B cell (primary cell): ENCODE measurements at regions not wholly inside any gene's neighbourhood (a gene's known extent, or its start where the extent isn't known, plus 50 kb on each side); places are given as distances from the start of the nearest gene placed in this dataset.

ENCODE experiments used
- ATAC-seq: fragments of 200-7000 bp; cut with Tn5 transposase; one replicate; pipeline ENCODE4 v1.10.0; 2021; ENCODE audit warnings: low read depth, mild to moderate bottlenecking, moderate number of reproducible peaks, moderate library complexity
- CTCF ChIA-PET: fragments of 350-600 bp; sonication (Branson Sonifier 250); formaldehyde crosslinking; loops from one replicate; lab custom pipeline; 2021; ENCODE audit warnings: antibody characterized with exemption, inconsistent platforms; lab: Charles Lee
- POLR2A ChIA-PET: fragments of 350-600 bp; sonication (Branson Sonifier 250); formaldehyde crosslinking; loops from one replicate; lab custom pipeline; 2021; ENCODE audit warnings: antibody characterized with exemption; lab: Charles Lee
- DNase-seq: peaks from one replicate; pipeline ENCODE4 v3.0.0; 2013
- H2AFZ ChIP-seq: 2 replicates; pipeline ENCODE4 v1.6.1; 2012; ENCODE audit warnings: mild to moderate bottlenecking, low read depth, low read length; ENCODE audit not compliant: insufficient read depth, poor library complexity, severe bottlenecking
- H3K27ac ChIP-seq, 2 donors: 1 replicate in 1 of 2; 2 replicates in 1 of 2; pipeline ENCODE4 v1.5.1; 2012 to 2013; ENCODE audit warnings: low read length in 2 of 2, mild to moderate bottlenecking in 2 of 2, moderate library complexity in 1 of 2
- H3K27me3 ChIP-seq, 4 experiments: fragments of 200-600 bp in 1 of 4; sonication (generic) in 1 of 4; replicated peaks in 1 of 4; 1 replicate in 2 of 4; 2 replicates in 2 of 4; pipeline versions ENCODE4 v1.6.1 to v1.7.0; 2013 to 2016; ENCODE audit warnings: low read length in 3 of 4, mild to moderate bottlenecking in 2 of 4, mixed read lengths in 1 of 4, moderate library complexity in 1 of 4; ENCODE audit not compliant: insufficient read depth in 4 of 4, control insufficient read depth in 3 of 4; ENCODE audit errors: control extremely low read depth in 1 of 4
- H3K36me3 ChIP-seq, 2 experiments: replicated peaks in 1 of 2; 1 replicate in 1 of 2; 2 replicates in 1 of 2; pipeline versions ENCODE4 v1.6.1 to v1.7.1; 2013; ENCODE audit warnings: low read length in 1 of 2; ENCODE audit not compliant: insufficient read depth in 2 of 2, control insufficient read depth in 1 of 2; ENCODE audit errors: control extremely low read depth in 1 of 2, extremely low read depth in 1 of 2
- H3K4me1 ChIP-seq, 2 donors: fragments of 200-600 bp in 1 of 2; sonication (generic) in 1 of 2; 1 replicate in 1 of 2; 2 replicates in 1 of 2; pipeline versions ENCODE4 v1.5.1 to v1.6.1; 2013 to 2017; ENCODE audit warnings: low read length in 2 of 2; ENCODE audit not compliant: control insufficient read depth in 2 of 2, insufficient read depth in 2 of 2
- H3K4me2 ChIP-seq: replicated peaks from 2 replicates; pipeline ENCODE3; 2012; ENCODE audit warnings: mild to moderate bottlenecking, low read depth, low read length; ENCODE audit not compliant: poor library complexity, severe bottlenecking
- H3K4me3 ChIP-seq, 5 experiments: fragments of 200-600 bp in 1 of 5; sonication (generic) in 1 of 5; 1 replicate in 3 of 5; 2 replicates in 2 of 5; pipeline versions ENCODE4 v1.5.1 to v1.7.0; 2011 to 2016; ENCODE audit warnings: low read length in 4 of 5, mild to moderate bottlenecking in 4 of 5, low read depth in 2 of 5, control low read depth in 1 of 5, moderate library complexity in 1 of 5; ENCODE audit not compliant: insufficient read depth in 1 of 5; ENCODE audit errors: control extremely low read depth in 1 of 5, extremely low read depth in 1 of 5
- H3K79me2 ChIP-seq: fragments of 200-600 bp; sonication (generic); one replicate; pipeline ENCODE4 v1.6.0; 2016; ENCODE audit warnings: low read length; ENCODE audit not compliant: control insufficient read depth, insufficient read depth
- H3K9ac ChIP-seq: fragments of 200-600 bp; sonication (generic); 2 replicates; pipeline ENCODE4 v1.6.1; 2017; ENCODE audit warnings: mild to moderate bottlenecking, low read length, moderate library complexity
- H3K9me3 ChIP-seq, 3 donors: one replicate each; pipeline versions ENCODE4 v1.6.1 to v1.7.1; 2013; ENCODE audit warnings: low read length in 2 of 3; ENCODE audit not compliant: control insufficient read depth in 2 of 3, insufficient read depth in 1 of 3; ENCODE audit errors: control extremely low read depth in 1 of 3
- H4K20me1 ChIP-seq: 2 replicates; pipeline ENCODE4 v1.6.0; 2012; ENCODE audit warnings: mild to moderate bottlenecking, low read length; ENCODE audit not compliant: insufficient read depth, control insufficient read depth, poor library complexity, severe bottlenecking
- H3K27ac Mint-ChIP-seq: one replicate; pipeline ENCODE4 v1.8.0; 2021; ENCODE audit warnings: mixed read lengths
- H3K27me3 Mint-ChIP-seq: one replicate; pipeline ENCODE4 v1.8.0; 2021; ENCODE audit warnings: mixed read lengths
- H3K4me1 Mint-ChIP-seq: one replicate; pipeline ENCODE4 v1.8.0; 2021; ENCODE audit warnings: mixed read lengths
- H3K4me3 Mint-ChIP-seq: one replicate; pipeline ENCODE4 v1.8.0; 2021; ENCODE audit warnings: mixed read lengths
- H3K9me3 Mint-ChIP-seq: one replicate; pipeline ENCODE4 v1.8.0; 2022; ENCODE audit warnings: mixed read lengths; ENCODE audit not compliant: insufficient read depth
- CTCF ChIP-seq: fragments of 200-600 bp; IDR thresholded peaks from one replicate; pipeline ENCODE4 v1.8.0; 2022; ENCODE audit warnings: antibody characterized with exemption, mild to moderate bottlenecking
- EZH2 ChIP-seq: IDR thresholded peaks from 2 replicates; pipeline ENCODE4 v1.6.1; 2012; ENCODE audit warnings: borderline replicate concordance, low read depth, mild to moderate bottlenecking, moderate library complexity, low read length; ENCODE audit not compliant: insufficient read depth, poor library complexity, severe bottlenecking
- WGBS: methylation state at CpG from one replicate; pipeline ENCODE4 v1.1.5; 2013; ENCODE audit warnings: missing lambda C conversion rate; ENCODE audit not compliant: insufficient coverage; 5-methylcytosine and 5-hydroxymethylcytosine counted together
- intact Hi-C: fragments of 100-400 bp; cut with micrococcal nuclease; formaldehyde crosslinking; loops from one replicate; pipeline ENCODE4 v1.10.0; 2022

GRCh38 chr2:76288146-76288545, 577.4 kb upstream of the GCFC2 start:
- H3K4me1 Mint-ChIP-seq = no peaks in the 10 kb centered on the region
- TF ChIP-seq EZH2 (no peak), CTCF (no peak)

GRCh38 chr2:76283350-76283749, 572.6 kb upstream of the GCFC2 start:
- no peak overlapping the region for H2AFZ ChIP-seq
- no peak overlapping the region for H3K4me3 ChIP-seq
- H3K27me3 ChIP-seq = no peaks in the 10 kb centered on the region
- H3K9me3 ChIP-seq = no peaks in the 10 kb centered on the region
- no peak overlapping the region for H3K4me3 Mint-ChIP-seq
- H3K4me1 Mint-ChIP-seq = no peaks in the 10 kb centered on the region
- H3K4me1 ChIP-seq = no peaks in the 10 kb centered on the region
- intact Hi-C loops = no loop called here
- ChIA-PET POLR2A (no interaction called here), CTCF (no interaction called here)
- ATAC-seq = no peak
- no peaks in the 10 kb centered on the region for H3K27me3 Mint-ChIP-seq
- H3K36me3 ChIP-seq = no peaks in the 10 kb centered on the region
- H3K9me3 Mint-ChIP-seq = peaks cover 2% of the 10 kb centered on the region
- DNase-seq = no peak
- no peak overlapping the region for H3K4me2 ChIP-seq
- TF ChIP-seq CTCF (no peak), EZH2 (no peak)
- no peak overlapping the region for H3K9ac ChIP-seq
- H3K27ac Mint-ChIP-seq = no peak overlapping the region
- H4K20me1 ChIP-seq = no peaks in the 10 kb centered on the region
- no peak overlapping the region for H3K27ac ChIP-seq
- no peaks in the 10 kb centered on the region for H3K79me2 ChIP-seq

More at GRCh38 chr2:76288146-76288545, 577.4 kb upstream of the GCFC2 start:
- DNase-seq (no peak), ATAC-seq (no peak)
- Histone ChIP-seq H3K27ac (no peak overlapping the region), H3K9ac (no peak overlapping the region), H3K79me2 (no peaks in the 10 kb centered on the region), H3K27me3 (no peaks in the 10 kb centered on the region), H3K4me1 (no peaks in the 10 kb centered on the region), H2AFZ (no peak overlapping the region), H3K9me3 (no peaks in the 10 kb centered on the region), H4K20me1 (no peaks in the 10 kb centered on the region), H3K4me3 (no peak overlapping the region), H3K4me2 (no peak overlapping the region), H3K36me3 (no peaks in the 10 kb centered on the region)
- Mint-ChIP-seq H3K27me3 (no peaks in the 10 kb centered on the region), H3K4me3 (no peak overlapping the region), H3K27ac (no peak overlapping the region), H3K9me3 (peaks cover 4% of the 10 kb centered on the region)
- intact Hi-C loops = no loop called here
- 80% methylated on average over 1 of the region's 2 CpGs for WGBS
- POLR2A ChIA-PET = no interaction called here
- CTCF ChIA-PET = no interaction called here
